Activated T-cell treated with anti-CD3 and anti-CD28 coated beads for 1 hour (primary cell): ENCODE measurements at regions not wholly inside any gene's neighbourhood (a gene's known extent, or its start where the extent isn't known, plus 50 kb on each side); places are given as distances from the start of the nearest gene placed in this dataset.
"Not testable (repeated sequence)": the region's sequence is repeated elsewhere in the genome, so short reads cannot be mapped to it uniquely, and the experiment has no call there.

Experiments
- DNase-seq: peaks from one replicate; pipeline ENCODE4 v3.0.0-alpha.2; 2020; ENCODE audit warnings: low read depth

- no peak for DNase-seq
These were observed 565.0 kb downstream of the CETN3 start for GRCh38 chr5:89844548-89844947.

- DNase-seq = no peak
These were observed 567.0 kb downstream of the CETN3 start for GRCh38 chr5:89842531-89842930.

- DNase-seq = no peak
These were observed 568.6 kb downstream of the CETN3 start for GRCh38 chr5:89840906-89841305.

- DNase-seq = no peak
These were observed 578.9 kb downstream of the CETN3 start for GRCh38 chr5:89830691-89831090.

- DNase-seq = no peak
These were observed 581.6 kb downstream of the CETN3 start for GRCh38 chr5:89827960-89828359.

GRCh38 chr5:89827359-89827758 is 582.2 kb downstream of the CETN3 start:
- DNase-seq = no peak

- DNase-seq = no peak
These were observed 582.6 kb downstream of the CETN3 start for GRCh38 chr5:89826938-89827337.

GRCh38 chr5:89823046-89823445 is 586.5 kb downstream of the CETN3 start:
- DNase-seq = no peak

- DNase-seq = no peak
These were observed 591.7 kb downstream of the CETN3 start for GRCh38 chr5:89817841-89818240.

GRCh38 chr5:89816038-89816437 is 593.5 kb downstream of the CETN3 start:
- DNase-seq = no peak

GRCh38 chr5:89800735-89801134 is 608.8 kb downstream of the CETN3 start:
- not testable (repeated sequence) for DNase-seq

- not testable (repeated sequence) for DNase-seq
These were observed 615.1 kb downstream of the CETN3 start for GRCh38 chr5:89794504-89794903.

- DNase-seq = not testable (repeated sequence)
These were observed 629.8 kb downstream of the CETN3 start for GRCh38 chr5:89779734-89780133.

- no peak for DNase-seq
These were observed 631.8 kb downstream of the CETN3 start for GRCh38 chr5:89777758-89778157.

GRCh38 chr5:89769975-89770374 is 639.6 kb downstream of the CETN3 start:
- DNase-seq = no peak

GRCh38 chr5:89759802-89760201 is 649.8 kb downstream of the CETN3 start:
- no peak for DNase-seq

GRCh38 chr5:89758146-89758545 is 651.4 kb downstream of the CETN3 start:
- no peak for DNase-seq

GRCh38 chr5:89756955-89757354 is 652.6 kb downstream of the CETN3 start:
- no peak for DNase-seq

- DNase-seq = no peak
These were observed 654.5 kb downstream of the CETN3 start for GRCh38 chr5:89755024-89755423.

- DNase-seq = no peak
These were observed 674.5 kb downstream of the CETN3 start for GRCh38 chr5:89735082-89735481.

GRCh38 chr5:89733772-89734171 is 675.8 kb downstream of the CETN3 start:
- DNase-seq = no peak

- no peak for DNase-seq
These were observed 679.8 kb downstream of the CETN3 start for GRCh38 chr5:89729623-89730301.

- DNase-seq = no peak
These were observed 680.8 kb downstream of the CETN3 start for GRCh38 chr5:89728750-89729149.

GRCh38 chr5:89728134-89728533 is 681.4 kb downstream of the CETN3 start:
- no peak for DNase-seq
